ENCODE measurements at regions not wholly inside any gene's neighbourhood (a gene's known extent, or its start where the extent isn't known, plus 50 kb on each side); places are given as distances from the start of the nearest gene placed in this dataset.

- no peak overlapping the region for H2AFZ ChIP-seq (ENCODE audit: control insufficient read depth, low read length)
- H3K4me3 ChIP-seq (ENCODE audit: control insufficient read depth in 2 of 3, extremely low read depth in 1 of 3, insufficient read depth in 2 of 3, low read depth in 1 of 3, low read length in 3 of 3): no peak overlapping the region
- no peaks in the 10 kb centered on the region for H3K27me3 ChIP-seq (ENCODE audit: control insufficient read depth, extremely low read depth, insufficient read depth, low read length)
- H3K79me2 ChIP-seq (ENCODE audit: control insufficient read depth, insufficient read depth, low read length): no peaks in the 10 kb centered on the region
- DNase-seq (ENCODE audit: low read depth, low spot score) (no peak), FAIRE-seq (no peak)
- no peak overlapping the region for H3K9ac ChIP-seq (ENCODE audit: control insufficient read depth, extremely low read depth, insufficient read depth, low read length)
- dilution Hi-C loops (cut with MboI; ENCODE audit: extremely low pct_ligation_motif_present, low sequenced_read_pairs): no loop called here
- no peak overlapping the region for H3K27ac ChIP-seq (ENCODE audit: control insufficient read depth, insufficient read depth, low read length)
- H3K9me3 ChIP-seq (ENCODE audit: control insufficient read depth, low read depth, low read length): peaks cover 8% of the 10 kb centered on the region
- H3K9me1 ChIP-seq (ENCODE audit: control insufficient read depth, extremely low read depth, insufficient read depth, low read length): no peaks in the 10 kb centered on the region
- no peaks in the 10 kb centered on the region for H3K4me1 ChIP-seq (ENCODE audit: control insufficient read depth, extremely low read depth, insufficient read depth, low read length)
- H3K4me2 ChIP-seq (ENCODE audit: control insufficient read depth, extremely low read depth, insufficient read depth, low read depth, low read length): no peak overlapping the region
- H4K20me1 ChIP-seq (ENCODE audit: control insufficient read depth, extremely low read depth, insufficient read depth, low read length): no peaks in the 10 kb centered on the region
- TF ChIP-seq EZH2 (IDR thresholded peaks at IDR 0.05; ENCODE audit: low read length): no peak
- no peak for TF ChIP-seq CTCF (optimal IDR thresholded peaks at IDR 0.05 in 1 of 3, IDR thresholded peaks at IDR 0.05 in 1 of 3, conservative IDR thresholded peaks at IDR 0.05 in 1 of 3; ENCODE audit: extremely low read depth in 1 of 3, insufficient read depth in 2 of 3, low read length in 3 of 3)
- H3K36me3 ChIP-seq (ENCODE audit: control insufficient read depth in 2 of 2, extremely low read depth in 1 of 2, insufficient read depth in 2 of 2, low read length in 2 of 2): no peaks in the 10 kb centered on the region
These were observed 221.8 kb downstream of the GLRX3 start for GRCh38 chr10:130357951-130358350.

GRCh38 chr10:130358981-130359650 is 222.9 kb downstream of the GLRX3 start:
- no peak overlapping the region for H2AFZ ChIP-seq (ENCODE audit: control insufficient read depth, low read length)
- H4K20me1 ChIP-seq (ENCODE audit: control insufficient read depth, extremely low read depth, insufficient read depth, low read length): no peaks in the 10 kb centered on the region
- no peak for DNase-seq (ENCODE audit: low read depth, low spot score)
- no peaks in the 10 kb centered on the region for H3K9me1 ChIP-seq (ENCODE audit: control insufficient read depth, extremely low read depth, insufficient read depth, low read length)
- no peaks in the 10 kb centered on the region for H3K4me1 ChIP-seq (ENCODE audit: control insufficient read depth, extremely low read depth, insufficient read depth, low read length)
- H3K4me3 ChIP-seq (ENCODE audit: control insufficient read depth in 2 of 3, extremely low read depth in 1 of 3, insufficient read depth in 2 of 3, low read depth in 1 of 3, low read length in 3 of 3): no peak overlapping the region
- no peak overlapping the region for H3K9ac ChIP-seq (ENCODE audit: control insufficient read depth, extremely low read depth, insufficient read depth, low read length)
- no peaks in the 10 kb centered on the region for H3K27me3 ChIP-seq (ENCODE audit: control insufficient read depth, extremely low read depth, insufficient read depth, low read length)
- dilution Hi-C loops (cut with MboI; ENCODE audit: extremely low pct_ligation_motif_present, low sequenced_read_pairs): no loop called here
- no peaks in the 10 kb centered on the region for H3K79me2 ChIP-seq (ENCODE audit: control insufficient read depth, insufficient read depth, low read length)
- H3K9me3 ChIP-seq (ENCODE audit: control insufficient read depth, low read depth, low read length): peaks cover 10% of the 10 kb centered on the region
- H3K4me2 ChIP-seq (ENCODE audit: control insufficient read depth, extremely low read depth, insufficient read depth, low read depth, low read length): no peak overlapping the region
- H3K36me3 ChIP-seq (ENCODE audit: control insufficient read depth in 2 of 2, extremely low read depth in 1 of 2, insufficient read depth in 2 of 2, low read length in 2 of 2): no peaks in the 10 kb centered on the region
- no peak for FAIRE-seq
- TF ChIP-seq EZH2 (IDR thresholded peaks at IDR 0.05; ENCODE audit: low read length): no peak
- TF ChIP-seq CTCF (optimal IDR thresholded peaks at IDR 0.05 in 1 of 3, IDR thresholded peaks at IDR 0.05 in 1 of 3, conservative IDR thresholded peaks at IDR 0.05 in 1 of 3; ENCODE audit: extremely low read depth in 1 of 3, insufficient read depth in 2 of 3, low read length in 3 of 3): no peak
- no peak overlapping the region for H3K27ac ChIP-seq (ENCODE audit: control insufficient read depth, insufficient read depth, low read length)
